GM12892 (cell line): ENCODE measurements at regions not wholly inside any gene's neighbourhood (a gene's known extent, or its start where the extent isn't known, plus 50 kb on each side); places are given as distances from the start of the nearest gene placed in this dataset.

Source experiments
- POLR2A ChIP-seq: IDR thresholded peaks from 2 replicates; pipeline ENCODE4 v1.6.1; 2011; ENCODE audit warnings: low read depth, low read length, control low read depth
- POLR2AphosphoS5 ChIP-seq: IDR thresholded peaks from 2 replicates; pipeline ENCODE4 v1.6.1; 2011; ENCODE audit warnings: low read depth, low read length, control low read depth
- TAF1 ChIP-seq: IDR thresholded peaks from 2 replicates; pipeline ENCODE4 v1.6.1; 2011; ENCODE audit warnings: low read depth, mild to moderate bottlenecking, control low read depth, low read length, borderline replicate concordance

DNA sequence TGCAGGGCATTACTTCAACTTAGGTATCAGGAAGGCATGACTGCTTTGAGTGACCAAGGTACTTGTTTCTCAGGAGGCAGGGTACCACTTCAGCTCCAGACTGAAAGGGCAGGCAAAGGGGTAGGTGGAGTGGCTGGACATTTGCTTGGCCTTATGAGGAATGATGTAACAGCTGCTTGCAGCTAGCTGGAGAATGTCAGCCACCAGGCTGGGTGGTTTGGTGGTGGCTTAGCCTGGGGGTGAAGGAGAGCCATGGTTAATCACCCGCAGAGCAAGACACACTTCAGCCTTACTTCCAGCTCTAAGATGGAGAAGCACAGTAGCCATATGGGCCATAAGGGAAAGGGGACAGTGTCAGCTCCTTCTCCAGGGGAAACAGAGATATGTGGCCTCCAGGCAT is 146.1 kb downstream of the APIP start:
- TF ChIP-seq POLR2A (no peak), POLR2AphosphoS5 (no peak), TAF1 (no peak)
